Lower lobe of right lung (tissue), 2 donors: ENCODE measurements at regions not wholly inside any gene's neighbourhood (a gene's known extent, or its start where the extent isn't known, plus 50 kb on each side); places are given as distances from the start of the nearest gene placed in this dataset.

Experiments used
- ATAC-seq, 2 donors: fragments of 200-7000 bp; cut with Tn5 transposase; one replicate each; pipeline ENCODE4 v1.9.1; 2020 to 2022; ENCODE audit warnings: mild to moderate bottlenecking in 2 of 2, moderate library complexity in 2 of 2
- DNase-seq: peaks from one replicate; pipeline ENCODE4 v3.0.0-alpha.2; 2020
- H3K27ac ChIP-seq: fragments of 200-600 bp; one replicate; pipeline ENCODE4 v1.8.0; 2022
- H3K27me3 ChIP-seq: fragments of 200-600 bp; one replicate; pipeline ENCODE4 v1.8.0; 2022; ENCODE audit warnings: low read depth
- H3K36me3 ChIP-seq: fragments of 200-600 bp; one replicate; pipeline ENCODE4 v1.8.0; 2022; ENCODE audit warnings: mild to moderate bottlenecking
- H3K4me1 ChIP-seq: fragments of 200-600 bp; one replicate; pipeline ENCODE4 v1.8.0; 2022
- H3K4me3 ChIP-seq: fragments of 200-600 bp; one replicate; pipeline ENCODE4 v1.8.0; 2022; ENCODE audit warnings: mild to moderate bottlenecking
- H3K9me3 ChIP-seq: fragments of 200-600 bp; one replicate; pipeline ENCODE4 v1.8.0; 2022
- CTCF ChIP-seq: fragments of 200-600 bp; IDR thresholded peaks from one replicate; pipeline ENCODE4 v1.8.0; 2022; ENCODE audit warnings: antibody characterized with exemption, mild to moderate bottlenecking
- intact Hi-C: fragments of 100-400 bp; cut with DNase I; formaldehyde crosslinking; loops from one replicate; pipeline ENCODE4 v1.11.0; 2022
- donor health status: DM: no; HTN: yes; CAD: no; lungs with severe emphysema.

GRCh38 chr6:12404651-12405050 lies 114.5 kb downstream of the EDN1 start:
- Histone ChIP-seq H3K4me3 (no peak overlapping the region), H3K27me3 (no peaks in the 10 kb centered on the region), H3K27ac (no peak overlapping the region), H3K4me1 (no peaks in the 10 kb centered on the region), H3K36me3 (no peaks in the 10 kb centered on the region), H3K9me3 (no peaks in the 10 kb centered on the region)
- DNase-seq (no peak), ATAC-seq (peak in 1 of 2 donors; percentile 19)
- no peak for TF ChIP-seq CTCF
- intact Hi-C loops, result no loop called here

GRCh38 chr6:12408752-12409151 lies 118.6 kb downstream of the EDN1 start:
- Histone ChIP-seq H3K36me3 (no peaks in the 10 kb centered on the region), H3K4me1 (no peaks in the 10 kb centered on the region), H3K27me3 (no peaks in the 10 kb centered on the region), H3K4me3 (no peak overlapping the region), H3K9me3 (no peaks in the 10 kb centered on the region), H3K27ac (no peak overlapping the region)
- ATAC-seq (no peak), DNase-seq (no peak)
- intact Hi-C loops, result no loop called here
- TF ChIP-seq CTCF, result no peak

DNA sequence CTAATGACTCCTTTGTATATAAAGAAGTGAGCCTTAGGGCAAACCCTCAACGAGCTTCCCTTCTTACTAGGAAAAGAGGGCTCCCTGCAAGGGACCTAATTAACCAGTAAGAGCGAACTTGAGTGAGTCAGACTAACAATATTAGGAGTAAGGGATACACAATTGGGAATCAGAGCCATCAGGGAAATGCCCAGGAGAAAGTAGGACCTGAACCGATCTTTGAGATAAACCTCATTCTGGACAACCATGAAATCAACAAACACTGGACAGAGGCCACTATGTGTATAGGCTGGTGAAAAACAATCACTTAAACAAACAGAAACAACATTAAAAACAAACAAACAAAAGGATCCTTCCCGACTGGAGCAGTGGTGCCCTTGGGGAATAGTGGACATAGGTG lies 120.8 kb downstream of the EDN1 start:
- DNase-seq (no peak), ATAC-seq (no peak)
- Histone ChIP-seq H3K27ac (no peak overlapping the region), H3K27me3 (no peaks in the 10 kb centered on the region), H3K4me1 (no peaks in the 10 kb centered on the region), H3K4me3 (no peak overlapping the region), H3K36me3 (no peaks in the 10 kb centered on the region), H3K9me3 (no peaks in the 10 kb centered on the region)
- no peak for TF ChIP-seq CTCF
- intact Hi-C loops, result no loop called here

DNA sequence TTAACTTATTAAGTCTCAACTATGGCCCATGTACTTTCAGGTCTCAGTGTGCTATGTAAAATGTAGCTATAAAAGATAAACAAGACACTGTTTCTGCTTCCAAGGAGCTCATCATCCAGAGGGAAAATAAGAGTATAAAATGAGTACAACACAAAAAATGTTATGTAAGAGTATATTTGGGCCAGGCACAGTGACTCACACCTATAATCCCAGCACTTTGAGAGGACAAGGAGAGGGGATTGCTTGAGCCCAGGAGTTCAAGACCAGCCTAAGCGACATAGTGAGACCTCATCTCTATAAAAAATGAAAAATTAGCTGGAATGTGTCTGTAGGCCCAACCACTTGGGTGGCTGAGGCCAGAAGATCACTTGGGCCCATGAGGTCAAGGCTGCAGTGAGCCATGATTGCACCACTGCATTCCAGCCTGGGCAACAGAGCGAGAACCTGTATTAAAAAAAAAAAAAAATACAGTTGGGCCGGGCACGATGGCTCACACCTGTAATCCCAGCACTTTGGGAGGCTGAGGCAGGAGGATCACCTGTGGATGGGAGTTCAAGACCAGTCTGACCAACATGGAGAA lies 124.0 kb downstream of the EDN1 start:
- Histone ChIP-seq H3K27me3 (no peaks in the 10 kb centered on the region), H3K4me3 (no peak overlapping the region), H3K36me3 (no peaks in the 10 kb centered on the region), H3K4me1 (no peaks in the 10 kb centered on the region), H3K9me3 (no peaks in the 10 kb centered on the region), H3K27ac (no peak overlapping the region)
- intact Hi-C loops, result no loop called here
- TF ChIP-seq CTCF, result no peak
- ATAC-seq, result no peak
- DNase-seq, result no peak

GRCh38 chr6:12415980-12416598 lies 125.9 kb downstream of the EDN1 start:
- intact Hi-C loops, result no loop called here
- H3K36me3 ChIP-seq, result no peaks in the 10 kb centered on the region
- H3K4me1 ChIP-seq, result no peaks in the 10 kb centered on the region
- H3K4me3 ChIP-seq, result no peak overlapping the region
- DNase-seq, result no peak
- no peak for TF ChIP-seq CTCF
- ATAC-seq, result peak in 1 of 2 donors; percentile 47
- no peak overlapping the region for H3K27ac ChIP-seq
- H3K9me3 ChIP-seq, result no peaks in the 10 kb centered on the region
- H3K27me3 ChIP-seq, result no peaks in the 10 kb centered on the region
